Uterus (tissue), 3 donors: ENCODE measurements at regions not wholly inside any gene's neighbourhood (a gene's known extent, or its start where the extent isn't known, plus 50 kb on each side); places are given as distances from the start of the nearest gene placed in this dataset.

Source experiments
- DNase-seq, 2 donors: peaks; one replicate each; pipeline ENCODE4 v3.0.0-alpha.2; 2019 to 2020
- H3K27ac ChIP-seq, 2 donors: fragments of 200-600 bp; sonication (generic); 1 replicate in 1 of 2; 2 replicates in 1 of 2; pipeline ENCODE4 v1.5.1; 2016 to 2018
- H3K27me3 ChIP-seq, 2 donors: fragments of 200-600 bp; sonication (generic); one replicate each; pipeline ENCODE4 v1.5.1; 2018 to 2019; ENCODE audit warnings: control low read depth in 1 of 2
- H3K36me3 ChIP-seq, 2 donors: fragments of 200-600 bp; sonication (generic); one replicate each; pipeline ENCODE4 v1.5.1; 2019; ENCODE audit warnings: control low read depth in 1 of 2
- H3K4me1 ChIP-seq, 2 donors: fragments of 200-600 bp; sonication (generic); one replicate each; pipeline ENCODE4 v1.5.1; 2018 to 2019; ENCODE audit warnings: control low read depth in 1 of 2
- H3K4me3 ChIP-seq, 2 donors: fragments of 200-600 bp; sonication (generic); 1 replicate in 1 of 2; 2 replicates in 1 of 2; pipeline ENCODE4 v1.5.1; 2018 to 2019; ENCODE audit warnings: mild to moderate bottlenecking in 1 of 2
- H3K9me3 ChIP-seq, 2 donors: fragments of 200-600 bp; sonication (generic); one replicate each; pipeline ENCODE4 v1.5.1; 2019; ENCODE audit warnings: control low read depth in 1 of 2
- POLR2A ChIP-seq, 2 donors: fragments of 450-650 bp; IDR thresholded peaks; one replicate each; pipeline ENCODE4 v1.6.1; 2016; ENCODE audit warnings: antibody characterized with exemption in 2 of 2, mild to moderate bottlenecking in 1 of 2, moderate library complexity in 1 of 2
- intact Hi-C: fragments of 100-400 bp; cut with DNase I; formaldehyde crosslinking; loops from one replicate; pipeline ENCODE4 v1.15.1; 2023; ENCODE audit warnings: low total_unique reads
- TF ChIP-seq, protein P1 (sequence below), 4 experiments: fragments of 200-600 bp in 2 of 4; fragments of 450-650 bp in 2 of 4; sonication (generic) in 2 of 4; IDR thresholded peaks; one replicate each; pipeline ENCODE4 v1.5.1; 2016 to 2019; ENCODE audit warnings: antibody characterized with exemption in 4 of 4, mild to moderate bottlenecking in 2 of 4, moderate library complexity in 1 of 4
- donor health status: DM: yes; HTN: yes; CAD: no.

DNA sequence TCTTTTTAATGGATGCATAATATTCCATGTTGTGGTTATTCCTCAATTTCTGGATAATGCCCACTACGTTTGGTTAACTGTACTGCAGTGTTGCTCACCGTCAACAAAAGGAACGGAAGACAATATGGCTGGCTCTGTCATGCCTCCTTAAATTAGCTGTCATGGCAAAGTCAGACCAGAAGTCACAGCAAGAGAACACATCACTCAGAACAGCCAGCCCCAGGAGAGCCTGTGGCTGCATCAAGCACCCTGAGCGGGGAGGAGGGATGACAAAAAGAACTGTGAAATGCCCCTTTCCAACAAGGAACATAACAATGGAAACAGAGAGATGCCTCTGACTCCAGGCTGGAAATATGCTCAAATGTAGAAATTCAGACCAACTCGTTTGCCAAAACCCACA, 366.0 kb upstream of the ZNF507 start:
- no peak overlapping the region for H3K27ac ChIP-seq
- H3K36me3 ChIP-seq = no peaks in the 10 kb centered on the region
- H3K27me3 ChIP-seq = no peaks in the 10 kb centered on the region
- no peak for DNase-seq
- no peaks in the 10 kb centered on the region for H3K9me3 ChIP-seq
- no peak overlapping the region for H3K4me3 ChIP-seq
- no peaks in the 10 kb centered on the region for H3K4me1 ChIP-seq
- TF ChIP-seq, protein P1, sequence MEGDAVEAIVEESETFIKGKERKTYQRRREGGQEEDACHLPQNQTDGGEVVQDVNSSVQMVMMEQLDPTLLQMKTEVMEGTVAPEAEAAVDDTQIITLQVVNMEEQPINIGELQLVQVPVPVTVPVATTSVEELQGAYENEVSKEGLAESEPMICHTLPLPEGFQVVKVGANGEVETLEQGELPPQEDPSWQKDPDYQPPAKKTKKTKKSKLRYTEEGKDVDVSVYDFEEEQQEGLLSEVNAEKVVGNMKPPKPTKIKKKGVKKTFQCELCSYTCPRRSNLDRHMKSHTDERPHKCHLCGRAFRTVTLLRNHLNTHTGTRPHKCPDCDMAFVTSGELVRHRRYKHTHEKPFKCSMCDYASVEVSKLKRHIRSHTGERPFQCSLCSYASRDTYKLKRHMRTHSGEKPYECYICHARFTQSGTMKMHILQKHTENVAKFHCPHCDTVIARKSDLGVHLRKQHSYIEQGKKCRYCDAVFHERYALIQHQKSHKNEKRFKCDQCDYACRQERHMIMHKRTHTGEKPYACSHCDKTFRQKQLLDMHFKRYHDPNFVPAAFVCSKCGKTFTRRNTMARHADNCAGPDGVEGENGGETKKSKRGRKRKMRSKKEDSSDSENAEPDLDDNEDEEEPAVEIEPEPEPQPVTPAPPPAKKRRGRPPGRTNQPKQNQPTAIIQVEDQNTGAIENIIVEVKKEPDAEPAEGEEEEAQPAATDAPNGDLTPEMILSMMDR (IDR thresholded peaks at IDR 0.05) = no peak
- TF ChIP-seq POLR2A (IDR thresholded peaks at IDR 0.05) = no peak
- intact Hi-C loops = no loop called here

DNA sequence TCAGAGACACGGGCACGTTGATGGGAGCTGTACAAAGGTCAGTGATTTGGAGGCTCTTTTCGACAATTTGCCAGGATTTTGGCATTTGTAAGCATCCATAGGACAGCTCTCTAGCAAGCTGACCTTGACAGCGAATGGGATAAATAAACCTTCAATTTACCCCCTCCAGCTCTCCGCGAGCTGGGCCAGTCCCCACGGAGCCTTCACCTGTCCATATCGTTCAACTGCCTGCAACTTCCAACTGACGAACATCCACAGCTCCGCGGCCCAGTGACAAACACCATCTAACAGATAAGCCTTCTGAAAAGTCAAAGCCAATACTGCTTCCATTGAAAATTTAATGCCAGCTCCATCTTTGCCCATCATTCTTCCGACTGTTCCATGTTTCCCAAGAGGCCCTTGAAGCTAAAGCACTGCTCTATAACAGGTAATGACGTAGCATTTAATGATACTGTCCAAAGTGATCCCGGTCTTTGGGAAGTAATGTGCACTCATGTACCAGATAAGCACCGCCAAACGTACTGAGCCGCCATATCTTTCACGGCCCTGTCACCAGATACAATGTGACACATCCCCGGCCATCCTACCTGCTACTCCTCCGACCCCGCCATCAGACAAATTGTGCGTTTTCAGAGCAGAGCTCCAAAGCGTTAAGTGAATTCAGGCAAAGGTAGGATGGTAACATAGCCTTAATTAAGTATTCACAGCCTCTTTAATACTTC, 365.3 kb upstream of the ZNF507 start:
- H3K9me3 ChIP-seq = no peaks in the 10 kb centered on the region
- no peaks in the 10 kb centered on the region for H3K36me3 ChIP-seq
- no peaks in the 10 kb centered on the region for H3K4me1 ChIP-seq
- H3K27ac ChIP-seq = no peak overlapping the region
- no peak for DNase-seq
- no peak overlapping the region for H3K4me3 ChIP-seq
- no peaks in the 10 kb centered on the region for H3K27me3 ChIP-seq
- TF ChIP-seq POLR2A (IDR thresholded peaks at IDR 0.05) = no peak
- TF ChIP-seq, protein P1 (IDR thresholded peaks at IDR 0.05) = no peak
- intact Hi-C loops = no loop called here

DNA sequence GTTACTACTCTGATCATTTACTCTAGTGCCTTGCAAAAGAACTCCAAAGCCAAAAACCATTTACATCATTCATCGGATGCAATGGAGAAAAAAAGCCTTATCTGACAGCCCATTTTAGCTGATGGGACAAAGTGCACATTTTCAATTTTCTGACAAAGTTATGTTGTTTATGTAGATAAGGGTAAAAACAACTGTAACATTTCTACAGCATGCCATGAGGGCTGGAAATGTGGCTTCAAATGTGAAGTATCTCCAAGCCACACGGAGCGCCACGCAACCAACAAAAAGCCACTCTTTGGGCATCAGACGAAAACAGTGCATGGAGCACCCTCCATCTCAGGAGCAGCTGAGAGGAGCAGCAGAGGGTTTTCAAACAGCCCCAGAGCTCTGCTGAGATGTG, 364.6 kb upstream of the ZNF507 start:
- intact Hi-C loops = no loop called here
- Histone ChIP-seq H3K4me1 (no peaks in the 10 kb centered on the region), H3K9me3 (no peaks in the 10 kb centered on the region), H3K27me3 (no peaks in the 10 kb centered on the region), H3K4me3 (no peak overlapping the region), H3K27ac (no peak overlapping the region), H3K36me3 (no peaks in the 10 kb centered on the region)
- no peak for TF ChIP-seq POLR2A (IDR thresholded peaks at IDR 0.05)
- TF ChIP-seq, protein P1 (IDR thresholded peaks at IDR 0.05) = no peak
- DNase-seq = no peak

DNA sequence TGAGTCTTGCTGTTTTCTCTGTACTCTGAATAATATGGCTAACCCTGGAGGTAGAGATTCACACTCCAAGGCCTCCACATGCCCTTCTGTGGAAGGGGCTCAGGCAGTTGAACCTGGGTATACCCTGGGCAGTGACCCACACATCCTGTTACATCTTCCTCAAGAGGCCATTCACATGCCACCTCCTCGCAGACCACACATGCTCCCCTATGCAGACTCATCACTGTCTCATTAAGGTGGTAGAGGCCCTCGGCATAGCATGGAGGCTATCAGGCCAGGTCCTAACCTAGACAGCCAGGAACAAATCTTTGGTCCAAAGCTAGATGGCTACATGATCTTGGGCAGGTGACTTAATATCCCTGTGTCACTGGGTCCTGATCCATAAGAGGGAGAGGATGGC, 363.9 kb upstream of the ZNF507 start:
- Histone ChIP-seq H3K27me3 (no peaks in the 10 kb centered on the region), H3K4me1 (no peaks in the 10 kb centered on the region), H3K36me3 (no peaks in the 10 kb centered on the region), H3K9me3 (no peaks in the 10 kb centered on the region), H3K4me3 (no peak overlapping the region), H3K27ac (no peak overlapping the region)
- DNase-seq = no peak
- intact Hi-C loops = no loop called here
- TF ChIP-seq POLR2A (IDR thresholded peaks at IDR 0.05) = no peak
- TF ChIP-seq, protein P1 (IDR thresholded peaks at IDR 0.05) = no peak

DNA sequence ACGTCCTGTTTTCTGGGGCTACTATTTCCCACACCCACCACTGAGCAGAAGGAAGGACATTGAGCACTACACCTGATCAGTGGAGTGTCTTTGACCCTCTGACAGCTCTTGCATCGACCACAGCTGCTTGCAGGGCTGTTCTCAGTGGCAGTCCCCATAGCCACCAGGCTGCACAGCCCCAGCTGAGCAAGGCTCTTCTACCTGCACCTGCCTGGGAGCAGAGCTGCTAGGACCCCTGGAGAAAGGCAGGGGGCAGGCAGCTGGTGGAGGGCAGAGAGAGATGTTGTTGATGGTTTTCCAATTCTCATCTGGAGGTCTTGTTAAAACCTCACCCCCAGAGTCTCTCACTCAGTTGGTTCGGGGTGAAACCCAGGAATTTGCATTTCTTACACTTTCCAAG, 361.8 kb upstream of the ZNF507 start:
- Histone ChIP-seq H3K27ac (no peak overlapping the region), H3K9me3 (no peaks in the 10 kb centered on the region), H3K4me3 (no peak overlapping the region), H3K4me1 (no peaks in the 10 kb centered on the region), H3K27me3 (no peaks in the 10 kb centered on the region), H3K36me3 (no peaks in the 10 kb centered on the region)
- TF ChIP-seq, protein P1 (IDR thresholded peaks at IDR 0.05) = no peak
- TF ChIP-seq POLR2A (IDR thresholded peaks at IDR 0.05) = no peak
- intact Hi-C loops = no loop called here
- no peak for DNase-seq
